Mesendoderm (in vitro differentiated cells): ENCODE measurements at regions not wholly inside any gene's neighbourhood (a gene's known extent, or its start where the extent isn't known, plus 50 kb on each side); places are given as distances from the start of the nearest gene placed in this dataset.

Experiments
- DNase-seq: peaks from one replicate; pipeline ENCODE4 v3.0.0; 2013
- H2AK5ac ChIP-seq: 2 replicates; pipeline ENCODE4 v1.6.1; 2013; ENCODE audit warnings: low read length, inconsistent platforms
- H2BK120ac ChIP-seq: 2 replicates; pipeline ENCODE4 v1.6.1; 2013; ENCODE audit warnings: low read depth, mild to moderate bottlenecking, low read length, moderate library complexity, mixed read lengths
- H2BK15ac ChIP-seq: replicated peaks from 2 replicates; pipeline ENCODE4 v1.6.1; 2013; ENCODE audit warnings: low read depth, mild to moderate bottlenecking, moderate library complexity
- H2BK5ac ChIP-seq: 2 replicates; pipeline ENCODE4 v1.6.1; 2013; ENCODE audit warnings: low read length, inconsistent platforms
- H3K18ac ChIP-seq: 2 replicates; pipeline ENCODE4 v1.6.1; 2013; ENCODE audit warnings: mild to moderate bottlenecking, low read length, mixed read lengths
- H3K23ac ChIP-seq: one replicate; pipeline ENCODE4 v1.6.1; 2013; ENCODE audit warnings: low read length
- H3K27ac ChIP-seq: 2 replicates; pipeline ENCODE4 v1.5.1; 2013; ENCODE audit warnings: low read depth, mild to moderate bottlenecking, inconsistent platforms, low read length, moderate library complexity
- H3K27me3 ChIP-seq: 2 replicates; pipeline ENCODE4 v1.6.1; 2013; ENCODE audit warnings: low read length, control low read depth, mild to moderate bottlenecking, inconsistent platforms; ENCODE audit not compliant: insufficient read depth, poor library complexity
- H3K36me3 ChIP-seq: 2 replicates; pipeline ENCODE4 v1.6.1; 2013; ENCODE audit warnings: low read length, inconsistent platforms; ENCODE audit not compliant: control insufficient read depth, insufficient read depth
- H3K4ac ChIP-seq: one replicate; pipeline ENCODE4 v1.6.1; 2013; ENCODE audit warnings: low read depth, mild to moderate bottlenecking, low read length, moderate library complexity
- H3K4me1 ChIP-seq: 2 replicates; pipeline ENCODE4 v1.6.1; 2013; ENCODE audit warnings: low read depth, low read length, inconsistent platforms; ENCODE audit not compliant: control insufficient read depth
- H3K4me2 ChIP-seq: 2 replicates; pipeline ENCODE4 v1.6.1; 2013; ENCODE audit warnings: low read length
- H3K4me3 ChIP-seq: 2 replicates; pipeline ENCODE4 v1.5.1; 2013; ENCODE audit warnings: mild to moderate bottlenecking, low read length
- H3K56ac ChIP-seq: one replicate; pipeline ENCODE4 v1.6.1; 2013; ENCODE audit warnings: low read length
- H3K79me1 ChIP-seq: 2 replicates; pipeline ENCODE4 v1.6.1; 2013; ENCODE audit warnings: low read length, inconsistent platforms
- H3K79me2 ChIP-seq: 2 replicates; pipeline ENCODE4 v1.6.1; 2013; ENCODE audit warnings: mild to moderate bottlenecking, low read length; ENCODE audit not compliant: control insufficient read depth, insufficient read depth
- H3K9ac ChIP-seq: 2 replicates; pipeline ENCODE4 v1.6.1; 2013; ENCODE audit warnings: low read length, inconsistent platforms
- H4K5ac ChIP-seq: one replicate; pipeline ENCODE4 v1.6.1; 2013; ENCODE audit warnings: low read length
- H4K8ac ChIP-seq: one replicate; pipeline ENCODE4 v1.6.1; 2013; ENCODE audit warnings: low read depth, mild to moderate bottlenecking, control low read depth, low read length, moderate library complexity
- WGBS: extraction: QIAGEN DNeasy Blood & Tissue Kit; methylation state at CpG from one replicate; pipeline ENCODE4 v1.1.7; 2013; ENCODE audit warnings: low lambda C conversion rate, missing lambda C conversion rate; ENCODE audit not compliant: insufficient coverage; ENCODE audit errors: extremely low coverage; 5-methylcytosine and 5-hydroxymethylcytosine counted together

DNA sequence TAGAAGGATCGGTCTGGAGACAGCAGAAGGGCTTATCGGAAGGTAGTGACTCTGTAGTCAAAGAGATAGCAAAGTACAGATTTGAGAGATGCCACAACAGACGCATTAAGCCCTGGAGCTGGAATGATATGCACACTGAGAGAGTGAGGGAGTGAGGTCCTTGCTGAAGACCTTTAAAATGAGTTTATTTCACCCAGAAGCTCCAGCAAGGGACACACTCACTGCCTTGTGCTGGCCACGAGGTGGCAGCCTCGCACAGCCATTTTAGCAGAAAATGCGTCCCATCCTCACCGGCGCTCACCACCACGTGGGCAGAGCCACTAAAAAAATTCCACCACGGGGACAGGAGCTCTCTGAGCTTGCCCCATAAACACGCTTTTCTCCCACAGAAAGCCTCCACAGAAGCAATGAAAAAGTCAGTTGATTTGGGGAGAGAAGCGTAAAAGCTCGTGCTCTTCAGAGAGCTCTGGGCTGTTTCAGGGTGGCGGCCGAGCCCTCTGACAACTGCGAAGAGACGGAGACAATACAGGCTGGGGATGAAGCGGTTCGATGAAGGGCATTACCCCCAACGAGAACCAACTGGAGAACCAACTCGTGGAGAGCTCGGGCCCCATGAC is 163.0 kb upstream of the KLF14 start:
- H2BK5ac ChIP-seq, result no peak overlapping the region
- H3K4ac ChIP-seq, result no peak overlapping the region
- H3K27ac ChIP-seq, result no peak overlapping the region
- no peak overlapping the region for H2BK120ac ChIP-seq
- no peaks in the 10 kb centered on the region for H3K79me2 ChIP-seq
- peak; percentile 89 for DNase-seq
- no peaks in the 10 kb centered on the region for H3K4me1 ChIP-seq
- no peaks in the 10 kb centered on the region for H3K27me3 ChIP-seq
- no peaks in the 10 kb centered on the region for H3K36me3 ChIP-seq
- H3K4me2 ChIP-seq, result no peak overlapping the region
- no peak overlapping the region for H3K9ac ChIP-seq
- peak overlapping the region; percentile 71 for H3K56ac ChIP-seq
- no peak overlapping the region for H4K8ac ChIP-seq
- no peak overlapping the region for H2BK15ac ChIP-seq
- no peak overlapping the region for H3K18ac ChIP-seq
- H3K4me3 ChIP-seq, result no peak overlapping the region
- no peak overlapping the region for H3K23ac ChIP-seq
- WGBS, result no CpG with 5 or more reads among the region's 22 CpGs
- no peak overlapping the region for H2AK5ac ChIP-seq
- H4K5ac ChIP-seq, result peak overlapping the region; percentile 44
- no peaks in the 10 kb centered on the region for H3K79me1 ChIP-seq

DNA sequence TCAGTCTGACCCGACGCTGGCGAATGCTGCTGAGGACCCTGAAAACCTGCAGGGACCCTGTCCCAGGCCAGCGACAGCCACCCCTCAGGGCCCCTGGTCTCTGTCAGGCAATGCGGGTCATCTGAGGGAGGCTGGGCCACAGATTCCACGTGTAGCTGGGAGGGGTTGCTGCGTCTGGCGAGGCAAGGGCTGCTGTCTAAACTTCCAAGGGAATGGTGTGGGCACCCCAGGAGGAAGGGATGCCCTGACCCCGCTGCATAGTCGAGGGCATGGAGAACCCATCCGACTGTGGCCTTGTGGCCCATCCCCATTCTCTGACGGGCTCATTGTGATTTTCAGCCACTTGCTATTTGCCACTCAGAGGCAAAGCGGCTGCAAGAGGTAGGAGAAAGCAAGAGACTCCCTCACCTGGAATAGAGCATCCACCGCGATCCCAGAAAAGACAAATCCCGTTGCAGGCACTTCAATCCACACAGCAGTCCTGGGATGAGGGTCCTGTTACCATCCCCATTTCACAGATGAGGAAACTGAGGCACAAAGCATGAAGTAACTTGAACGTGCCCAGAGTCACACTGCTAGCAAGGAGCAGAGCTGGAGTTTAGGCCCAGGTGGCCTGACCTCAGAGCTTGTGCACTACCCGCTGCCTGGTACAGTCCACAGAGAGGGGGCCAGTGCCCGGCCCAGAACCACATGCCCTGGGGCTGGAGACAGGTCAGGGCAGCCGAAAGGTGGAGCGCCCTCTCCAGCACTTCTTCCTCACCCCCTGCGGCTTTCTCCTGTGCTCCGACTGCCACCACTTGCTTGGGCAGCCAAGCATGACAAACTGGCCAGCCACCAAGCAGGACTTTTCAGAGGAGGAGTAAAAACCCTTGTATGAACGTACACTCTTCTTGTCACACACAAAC is 163.8 kb upstream of the KLF14 start:
- DNase-seq, result no peak
- H4K5ac ChIP-seq, result no peak overlapping the region
- H3K4ac ChIP-seq, result no peak overlapping the region
- WGBS, result no CpG with 5 or more reads among the region's 24 CpGs
- no peak overlapping the region for H3K23ac ChIP-seq
- H3K79me1 ChIP-seq, result no peaks in the 10 kb centered on the region
- H2BK120ac ChIP-seq, result no peak overlapping the region
- no peak overlapping the region for H2BK15ac ChIP-seq
- H3K56ac ChIP-seq, result peak overlapping the region; percentile 15
- H3K79me2 ChIP-seq, result no peaks in the 10 kb centered on the region
- H3K27ac ChIP-seq, result no peak overlapping the region
- H3K18ac ChIP-seq, result no peak overlapping the region
- no peak overlapping the region for H3K4me2 ChIP-seq
- H3K4me1 ChIP-seq, result no peaks in the 10 kb centered on the region
- no peak overlapping the region for H4K8ac ChIP-seq
- no peak overlapping the region for H3K9ac ChIP-seq
- no peak overlapping the region for H3K4me3 ChIP-seq
- no peaks in the 10 kb centered on the region for H3K27me3 ChIP-seq
- H2BK5ac ChIP-seq, result no peak overlapping the region
- H2AK5ac ChIP-seq, result no peak overlapping the region
- H3K36me3 ChIP-seq, result no peaks in the 10 kb centered on the region

DNA sequence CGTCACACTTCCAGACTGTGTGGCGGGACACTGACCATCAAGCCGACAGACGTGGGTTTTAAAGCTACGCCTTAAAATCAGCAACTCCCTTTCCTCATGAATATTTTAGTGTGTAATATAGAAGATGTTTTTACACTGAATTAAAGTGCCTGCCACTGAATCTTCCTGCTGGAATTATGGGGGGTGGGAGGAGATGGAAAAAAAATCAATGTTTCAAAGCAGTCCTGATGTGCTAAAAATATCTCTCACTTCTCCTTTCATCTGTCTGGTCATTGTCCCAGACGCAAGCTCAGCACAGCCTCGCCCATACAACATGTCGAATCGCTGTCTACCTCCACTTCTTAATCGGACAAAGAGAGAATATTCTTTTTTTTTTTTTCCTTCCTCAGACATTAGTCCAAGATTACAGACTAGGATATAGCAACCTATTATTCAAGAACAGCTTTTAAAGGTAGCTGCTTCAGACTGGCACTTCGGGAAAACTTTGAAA is 165.1 kb upstream of the KLF14 start:
- no peak overlapping the region for H3K27ac ChIP-seq
- H3K4me2 ChIP-seq, result no peak overlapping the region

DNA sequence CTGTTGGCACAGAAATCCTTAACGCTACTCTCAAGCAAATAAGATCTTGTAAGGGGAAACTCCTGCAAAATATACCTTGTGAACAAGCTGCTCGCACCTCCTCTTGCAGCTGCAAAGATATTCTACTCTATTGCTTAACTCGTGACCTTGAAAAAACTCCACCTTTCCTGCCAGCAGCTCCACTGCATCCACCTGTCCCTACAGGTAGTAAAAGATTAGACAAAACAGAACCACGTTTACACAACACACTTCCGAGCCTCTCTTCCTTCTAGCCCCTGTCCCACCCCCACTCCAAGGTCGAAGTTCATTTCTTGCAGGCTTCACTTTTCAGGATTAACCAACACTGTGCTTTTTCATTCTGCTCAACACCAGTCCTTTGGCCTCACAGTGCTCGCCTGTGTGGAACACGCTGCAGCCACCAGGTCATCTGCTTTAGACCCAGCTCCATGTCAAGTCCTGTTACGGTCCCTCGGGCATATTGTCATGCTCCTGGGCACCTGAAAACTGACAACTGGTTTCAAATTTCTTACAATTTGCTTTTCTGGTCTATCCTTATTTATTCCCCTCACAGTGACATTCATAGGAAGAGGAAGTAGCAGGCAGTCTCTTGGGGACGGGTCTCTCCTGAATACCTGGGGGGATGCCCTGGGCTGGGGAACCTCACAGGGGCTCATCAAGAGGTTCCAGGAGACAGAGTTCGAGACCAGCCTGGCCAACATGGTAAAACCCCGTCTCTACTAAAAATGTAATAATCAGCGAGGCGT is 165.8 kb upstream of the KLF14 start:
- no peak for DNase-seq
- Histone ChIP-seq H3K23ac (no peak overlapping the region), H3K36me3 (no peaks in the 10 kb centered on the region), H2BK15ac (no peak overlapping the region), H3K56ac (no peak overlapping the region), H3K4ac (no peak overlapping the region), H3K9ac (no peak overlapping the region), H2BK120ac (no peak overlapping the region), H3K18ac (no peak overlapping the region), H2AK5ac (no peak overlapping the region), H3K79me2 (no peaks in the 10 kb centered on the region), H3K27ac (no peak overlapping the region), H2BK5ac (no peak overlapping the region), H3K79me1 (no peaks in the 10 kb centered on the region), H3K27me3 (no peaks in the 10 kb centered on the region), H3K4me2 (no peak overlapping the region), H3K4me1 (no peaks in the 10 kb centered on the region), H3K4me3 (no peak overlapping the region), H4K8ac (no peak overlapping the region), H4K5ac (no peak overlapping the region)
- no CpG with 5 or more reads among the region's 15 CpGs for WGBS

More for the DNA sequence above, 165.1 kb upstream of the KLF14 start:
- Histone ChIP-seq H3K4me3 (no peak overlapping the region), H4K5ac (no peak overlapping the region), H3K79me2 (no peaks in the 10 kb centered on the region), H4K8ac (no peak overlapping the region), H2BK15ac (no peak overlapping the region), H3K56ac (no peak overlapping the region), H3K23ac (no peak overlapping the region), H3K18ac (no peak overlapping the region), H3K9ac (no peak overlapping the region), H3K79me1 (no peaks in the 10 kb centered on the region), H3K27me3 (no peaks in the 10 kb centered on the region), H3K4ac (no peak overlapping the region), H2AK5ac (no peak overlapping the region), H3K36me3 (no peaks in the 10 kb centered on the region), H2BK5ac (no peak overlapping the region), H2BK120ac (no peak overlapping the region), H3K4me1 (no peaks in the 10 kb centered on the region)
- WGBS, result no CpG with 5 or more reads among the region's 11 CpGs
- no peak for DNase-seq

DNA sequence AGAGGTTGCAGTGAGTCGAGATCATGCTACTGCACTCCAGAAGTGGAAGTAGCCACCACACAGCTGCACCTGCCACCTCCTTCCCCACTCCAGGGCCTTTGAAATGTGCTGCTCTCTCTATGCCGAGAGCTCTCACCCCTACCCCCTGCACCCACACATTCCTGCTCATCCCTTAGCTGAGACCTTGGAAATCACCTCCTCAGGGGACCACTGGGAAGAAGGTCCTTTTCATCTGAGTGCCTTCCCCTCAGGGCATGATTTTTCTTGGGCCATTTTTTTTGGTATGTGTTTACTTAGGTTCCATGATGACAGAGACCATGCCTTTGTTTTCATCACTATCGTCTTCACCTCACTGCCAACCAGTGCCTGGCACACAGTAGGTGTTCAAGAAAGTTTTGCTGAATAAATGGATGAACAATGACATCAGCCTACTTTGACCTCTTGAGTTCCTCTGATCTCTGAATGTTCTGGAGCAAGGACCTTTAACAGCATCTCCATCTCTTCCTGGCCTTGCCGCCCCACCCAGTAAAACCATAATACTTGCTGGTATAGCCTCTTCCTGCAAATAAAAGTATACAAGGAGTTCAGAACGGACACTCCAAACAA is 166.6 kb upstream of the KLF14 start:
- H3K9ac ChIP-seq, result no peak overlapping the region
- DNase-seq, result no peak
- no peaks in the 10 kb centered on the region for H3K27me3 ChIP-seq
- no peak overlapping the region for H2BK120ac ChIP-seq
- no peak overlapping the region for H2BK5ac ChIP-seq
- no peaks in the 10 kb centered on the region for H3K79me1 ChIP-seq
- no peaks in the 10 kb centered on the region for H3K79me2 ChIP-seq
- no peak overlapping the region for H2AK5ac ChIP-seq
- H3K56ac ChIP-seq, result no peak overlapping the region
- no peak overlapping the region for H4K5ac ChIP-seq
- H3K4me1 ChIP-seq, result no peaks in the 10 kb centered on the region
- no peak overlapping the region for H3K4me2 ChIP-seq
- no peaks in the 10 kb centered on the region for H3K36me3 ChIP-seq
- no CpG with 5 or more reads among the region's 5 CpGs for WGBS
- H4K8ac ChIP-seq, result no peak overlapping the region
- H3K27ac ChIP-seq, result no peak overlapping the region
- no peak overlapping the region for H3K23ac ChIP-seq
- H3K18ac ChIP-seq, result no peak overlapping the region
- H3K4me3 ChIP-seq, result no peak overlapping the region
- no peak overlapping the region for H3K4ac ChIP-seq
- H2BK15ac ChIP-seq, result no peak overlapping the region
